MM.1S (cell line): ENCODE measurements at regions not wholly inside any gene's neighbourhood (a gene's known extent, or its start where the extent isn't known, plus 50 kb on each side); places are given as distances from the start of the nearest gene placed in this dataset.

Experiments
- DNase-seq: peaks from one replicate; pipeline ENCODE4 v3.0.0-alpha.2; 2015
- H2AFZ ChIP-seq: fragments of 300-600 bp; sonication (generic); 2 replicates; pipeline ENCODE4 v1.6.0; 2016; ENCODE audit warnings: antibody characterized with exemption, low read length
- H3F3A ChIP-seq: fragments of 300-600 bp; sonication (generic); 2 replicates; pipeline ENCODE4 v1.6.1; 2016; ENCODE audit warnings: mild to moderate bottlenecking, antibody characterized with exemption, low read length, moderate library complexity, mixed read lengths; ENCODE audit not compliant: insufficient read depth
- H3K27ac ChIP-seq: fragments of 300-600 bp; sonication (generic); 2 replicates; pipeline ENCODE4 v1.5.1; 2016; ENCODE audit warnings: mild to moderate bottlenecking, low read length
- H3K27me3 ChIP-seq: fragments of 300-600 bp; sonication (generic); replicated peaks from 2 replicates; pipeline ENCODE4 v1.6.0; 2016; ENCODE audit warnings: low read length; ENCODE audit not compliant: insufficient read depth
- H3K36me3 ChIP-seq: fragments of 300-600 bp; sonication (generic); replicated peaks from 2 replicates; pipeline ENCODE4 v1.6.1; 2016; ENCODE audit warnings: mild to moderate bottlenecking, low read length, mixed read lengths; ENCODE audit not compliant: insufficient read depth
- H3K4me1 ChIP-seq: fragments of 300-600 bp; sonication (generic); 2 replicates; pipeline ENCODE4 v1.6.1; 2016; ENCODE audit warnings: low read length, mixed read lengths
- H3K4me2 ChIP-seq: fragments of 300-600 bp; sonication (generic); 2 replicates; pipeline ENCODE4 v1.6.0; 2016; ENCODE audit warnings: low read depth, low read length
- H3K4me3 ChIP-seq: fragments of 300-600 bp; sonication (generic); 2 replicates; pipeline ENCODE4 v1.5.1; 2016; ENCODE audit warnings: low read length, mixed read lengths
- H3K79me2 ChIP-seq: fragments of 300-600 bp; sonication (generic); 2 replicates; pipeline ENCODE4 v1.6.1; 2016; ENCODE audit warnings: mixed run types, low read length, mixed read lengths
- H3K9ac ChIP-seq: fragments of 300-600 bp; sonication (generic); 2 replicates; pipeline ENCODE4 v1.6.1; 2016; ENCODE audit warnings: low read length, mixed read lengths
- H3K9me2 ChIP-seq: fragments of 300-600 bp; sonication (generic); replicated peaks from 2 replicates; pipeline ENCODE4 v1.6.1; 2016; ENCODE audit warnings: mild to moderate bottlenecking, low read length, mixed read lengths; ENCODE audit not compliant: insufficient read depth
- H3K9me3 ChIP-seq: fragments of 300-600 bp; sonication (generic); replicated peaks from 2 replicates; pipeline ENCODE4 v1.6.1; 2016; ENCODE audit warnings: mild to moderate bottlenecking, low read length, mixed read lengths; ENCODE audit not compliant: insufficient read depth
- H4K20me1 ChIP-seq: fragments of 300-600 bp; sonication (generic); 2 replicates; pipeline ENCODE4 v1.6.1; 2016; ENCODE audit warnings: mild to moderate bottlenecking, low read length, moderate library complexity, mixed read lengths; ENCODE audit not compliant: insufficient read depth
- CTCF ChIP-seq: fragments of 300-600 bp; sonication (generic); IDR thresholded peaks from 2 replicates; pipeline ENCODE4 v1.5.1; 2016; ENCODE audit warnings: antibody characterized with exemption, low read length, mixed read lengths
- EZH2 ChIP-seq: fragments of 300-600 bp; sonication (generic); optimal IDR thresholded peaks from 2 replicates; pipeline ENCODE3; 2017; ENCODE audit warnings: low read depth, mild to moderate bottlenecking, antibody characterized with exemption, low read length, mixed read lengths
- EZH2phosphoT487 ChIP-seq: fragments of 300-600 bp; sonication (generic); IDR thresholded peaks from 2 replicates; pipeline ENCODE4 v1.6.1; 2018; ENCODE audit warnings: antibody characterized with exemption, low read length

GRCh38 chr7:94176694-94177200 lies 172.6 kb upstream of the BET1 start:
- Histone ChIP-seq H3K9me3 (no peaks in the 10 kb centered on the region), H2AFZ (no peak overlapping the region), H3K79me2 (no peaks in the 10 kb centered on the region), H3K27ac (no peak overlapping the region), H3F3A (no peaks in the 10 kb centered on the region), H3K9me2 (no peaks in the 10 kb centered on the region), H3K4me3 (no peak overlapping the region), H4K20me1 (no peaks in the 10 kb centered on the region), H3K4me2 (no peak overlapping the region), H3K27me3 (peaks cover 39% of the 10 kb centered on the region), H3K36me3 (no peaks in the 10 kb centered on the region), H3K4me1 (peaks cover 12% of the 10 kb centered on the region), H3K9ac (no peak overlapping the region)
- TF ChIP-seq EZH2 (no peak), CTCF (no peak), EZH2phosphoT487 (no peak)
- DNase-seq = no peak

- no peak overlapping the region for H2AFZ ChIP-seq
- no peaks in the 10 kb centered on the region for H3K79me2 ChIP-seq
Measured at GRCh38 chr7:94177441-94177840, 173.3 kb upstream of the BET1 start.

GRCh38 chr7:94178230-94178629 lies 174.1 kb upstream of the BET1 start:
- Histone ChIP-seq H4K20me1 (no peaks in the 10 kb centered on the region), H3K4me2 (peak overlapping the region; percentile 21), H3F3A (no peaks in the 10 kb centered on the region), H3K9ac (no peak overlapping the region), H3K4me1 (peaks cover 12% of the 10 kb centered on the region), H2AFZ (no peak overlapping the region), H3K9me3 (no peaks in the 10 kb centered on the region), H3K79me2 (no peaks in the 10 kb centered on the region), H3K27ac (no peak overlapping the region), H3K27me3 (peaks cover 39% of the 10 kb centered on the region), H3K4me3 (no peak overlapping the region), H3K36me3 (no peaks in the 10 kb centered on the region), H3K9me2 (no peaks in the 10 kb centered on the region)
- no peak for TF ChIP-seq EZH2phosphoT487
- TF ChIP-seq CTCF = no peak
- no peak for TF ChIP-seq EZH2
- DNase-seq = peak; percentile 66

More at GRCh38 chr7:94177441-94177840, 173.3 kb upstream of the BET1 start:
- no peaks in the 10 kb centered on the region for H4K20me1 ChIP-seq
- DNase-seq = no peak
- H3K9me2 ChIP-seq = no peaks in the 10 kb centered on the region
- H3K9ac ChIP-seq = no peak overlapping the region
- no peaks in the 10 kb centered on the region for H3F3A ChIP-seq
- no peaks in the 10 kb centered on the region for H3K36me3 ChIP-seq
- peaks cover 39% of the 10 kb centered on the region for H3K27me3 ChIP-seq
- H3K4me3 ChIP-seq = no peak overlapping the region
- no peaks in the 10 kb centered on the region for H3K9me3 ChIP-seq
- no peak overlapping the region for H3K4me2 ChIP-seq
- H3K4me1 ChIP-seq = peaks cover 12% of the 10 kb centered on the region
- TF ChIP-seq EZH2phosphoT487 = no peak
- no peak for TF ChIP-seq CTCF
- TF ChIP-seq EZH2 = no peak
- no peak overlapping the region for H3K27ac ChIP-seq
